ENCODE measurements at regions not wholly inside any gene's neighbourhood (a gene's known extent, or its start where the extent isn't known, plus 50 kb on each side); places are given as distances from the start of the nearest gene placed in this dataset.

DNA sequence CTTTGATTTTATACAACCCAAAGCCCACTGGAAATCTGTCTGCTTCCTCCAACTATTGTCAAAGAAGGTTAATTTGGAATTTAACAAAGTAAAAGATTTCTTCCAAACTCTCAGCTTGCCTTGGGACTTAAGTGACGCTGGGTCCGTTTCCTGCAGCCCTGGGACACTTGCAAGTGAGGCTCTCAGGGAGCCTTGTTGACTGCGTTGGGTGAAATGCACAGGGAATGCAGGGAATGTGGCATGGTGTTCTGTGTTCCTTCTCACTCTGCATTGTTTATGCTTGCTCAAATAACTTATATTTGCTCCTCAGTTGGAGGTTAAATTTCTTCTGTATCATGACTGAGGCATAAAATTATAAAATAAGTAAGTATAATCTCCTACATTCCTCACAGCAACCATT, 60.9 kb upstream of the TJP1 start:
- H3K79me2 ChIP-seq (ENCODE audit: insufficient read depth, low read length) = no peaks in the 10 kb centered on the region
- H2AK5ac ChIP-seq (ENCODE audit: insufficient read length, low read length) = no peak overlapping the region
- no peak overlapping the region for H4K5ac ChIP-seq (ENCODE audit: insufficient read length, low read depth, low read length)
- H3K27ac Mint-ChIP-seq = peak overlapping the region in 1 of 3 experiments; percentile 35; a peak in 1 of 7 replicates
- no peak overlapping the region for H3K23ac ChIP-seq (ENCODE audit: insufficient read length, low read depth, low read length)
- no peaks in the 10 kb centered on the region for H3K79me1 ChIP-seq (ENCODE audit: insufficient read depth, low read depth, low read length, poor library complexity, severe bottlenecking)
- no peak overlapping the region for H3K56ac ChIP-seq (ENCODE audit: insufficient read length, low read depth, low read length)
- no peak overlapping the region for H3K4ac ChIP-seq (ENCODE audit: low read depth, low read length)
- H3K14ac ChIP-seq (ENCODE audit: insufficient read depth, low read length) = no peak overlapping the region
- DNase-seq = peak; percentile 58
- no peak overlapping the region for H2AFZ ChIP-seq (ENCODE audit: low read length)
- no peak overlapping the region for H4K91ac ChIP-seq (ENCODE audit: insufficient read length, low read depth, low read length)
- H3K4me2 ChIP-seq (ENCODE audit: insufficient read depth, insufficient read length, low read length) = no peak overlapping the region
- H3K9ac ChIP-seq (ENCODE audit: extremely low read depth, insufficient read length, low read length) = no peak overlapping the region
- TF ChIP-seq, protein P1, sequence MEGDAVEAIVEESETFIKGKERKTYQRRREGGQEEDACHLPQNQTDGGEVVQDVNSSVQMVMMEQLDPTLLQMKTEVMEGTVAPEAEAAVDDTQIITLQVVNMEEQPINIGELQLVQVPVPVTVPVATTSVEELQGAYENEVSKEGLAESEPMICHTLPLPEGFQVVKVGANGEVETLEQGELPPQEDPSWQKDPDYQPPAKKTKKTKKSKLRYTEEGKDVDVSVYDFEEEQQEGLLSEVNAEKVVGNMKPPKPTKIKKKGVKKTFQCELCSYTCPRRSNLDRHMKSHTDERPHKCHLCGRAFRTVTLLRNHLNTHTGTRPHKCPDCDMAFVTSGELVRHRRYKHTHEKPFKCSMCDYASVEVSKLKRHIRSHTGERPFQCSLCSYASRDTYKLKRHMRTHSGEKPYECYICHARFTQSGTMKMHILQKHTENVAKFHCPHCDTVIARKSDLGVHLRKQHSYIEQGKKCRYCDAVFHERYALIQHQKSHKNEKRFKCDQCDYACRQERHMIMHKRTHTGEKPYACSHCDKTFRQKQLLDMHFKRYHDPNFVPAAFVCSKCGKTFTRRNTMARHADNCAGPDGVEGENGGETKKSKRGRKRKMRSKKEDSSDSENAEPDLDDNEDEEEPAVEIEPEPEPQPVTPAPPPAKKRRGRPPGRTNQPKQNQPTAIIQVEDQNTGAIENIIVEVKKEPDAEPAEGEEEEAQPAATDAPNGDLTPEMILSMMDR (conservative IDR thresholded peaks at IDR 0.05) = no peak
- H2BK12ac ChIP-seq (ENCODE audit: insufficient read length, low read depth, low read length) = no peak overlapping the region
- H3K23me2 ChIP-seq (ENCODE audit: insufficient read length, low read depth, low read length, poor library complexity, severe bottlenecking) = no peaks in the 10 kb centered on the region
- no peaks in the 10 kb centered on the region for H3K27me3 ChIP-seq (ENCODE audit: insufficient read depth, low read length)
- H3T11ph ChIP-seq (ENCODE audit: low read length) = no peak overlapping the region
- no peaks in the 10 kb centered on the region for H3K9me3 Mint-ChIP-seq
- no peak overlapping the region for H2BK20ac ChIP-seq (ENCODE audit: low read depth, low read length, poor library complexity, severe bottlenecking)
- H3K27ac ChIP-seq (ENCODE audit: insufficient read length, low read depth, low read length) = no peak overlapping the region
- H2BK15ac ChIP-seq (ENCODE audit: low read depth, low read length) = no peak overlapping the region
- no CpG with 5 or more reads among the region's 3 CpGs for WGBS (ENCODE audit: extremely low coverage, insufficient read length, low lambda C conversion rate)
- peaks cover 18 to 23% of the 10 kb centered on the region in 2 experiments for H3K4me1 Mint-ChIP-seq
- H2BK120ac ChIP-seq (ENCODE audit: low read depth, low read length, poor library complexity, severe bottlenecking) = no peak overlapping the region
- H3K9me3 ChIP-seq (ENCODE audit: control insufficient read depth, low read depth, low read length) = no peaks in the 10 kb centered on the region
- no peaks in the 10 kb centered on the region; the same call in 1 of the 2 replicates for H3K4me1 ChIP-seq (ENCODE audit: insufficient read depth, low read length)
- peak overlapping the region; percentile 12 for H2BK5ac ChIP-seq (ENCODE audit: insufficient read length, low read length)
- H3K27me3 Mint-ChIP-seq (ENCODE audit: low read depth) = peaks cover 2% of the 10 kb centered on the region; the same call in 1 of the 2 replicates
- H3K4me3 Mint-ChIP-seq = no peak overlapping the region
- no peaks in the 10 kb centered on the region for H3K36me3 Mint-ChIP-seq (ENCODE audit: insufficient read depth in 1 of 3, low read depth in 3 of 3)
- H4K8ac ChIP-seq (replicated peaks; ENCODE audit: insufficient read length, low read depth, low read length) = no peak overlapping the region
- H3K18ac ChIP-seq (ENCODE audit: insufficient read length, low read depth, low read length) = no peak overlapping the region
- H4K20me1 ChIP-seq (ENCODE audit: control insufficient read depth, insufficient read depth, insufficient read length) = no peaks in the 10 kb centered on the region
